ENCODE measurements at regions not wholly inside any gene's neighbourhood (a gene's known extent, or its start where the extent isn't known, plus 50 kb on each side); places are given as distances from the start of the nearest gene placed in this dataset.

GRCh38 chr4:43423276-43423675 is 530.8 kb downstream of the GRXCR1 start:
- no peak for TF ChIP-seq REST (IDR thresholded peaks at IDR 0.05; ENCODE audit: insufficient read depth in 1 of 2, low read depth in 2 of 2, low read length in 2 of 2)
- no peak for TF ChIP-seq POLR2AphosphoS5 (IDR thresholded peaks at IDR 0.05; ENCODE audit: low read depth, low read length)
- TF ChIP-seq TAF1 (IDR thresholded peaks at IDR 0.05; ENCODE audit: borderline replicate concordance, insufficient read depth, low read length), result no peak
- no peak for TF ChIP-seq FOXP2 (optimal IDR thresholded peaks at IDR 0.05; ENCODE audit: borderline replicate concordance, extremely low read depth, extremely low read length, insufficient read depth)
- TF ChIP-seq SIN3A (IDR thresholded peaks at IDR 0.05; ENCODE audit: borderline replicate concordance, insufficient read depth, low read length), result no peak
